CD4-positive, alpha-beta T cell (primary cell): ENCODE measurements at regions not wholly inside any gene's neighbourhood (a gene's known extent, or its start where the extent isn't known, plus 50 kb on each side); places are given as distances from the start of the nearest gene placed in this dataset.

Experiments used
- ATAC-seq: fragments of 200-7000 bp; cut with Tn5 transposase; one replicate; pipeline ENCODE4 v1.10.0; 2022; ENCODE audit warnings: mild to moderate bottlenecking; ENCODE audit not compliant: poor library complexity
- CTCF ChIA-PET: fragments of 350-600 bp; sonication (Branson Sonifier 250); formaldehyde crosslinking; loops from one replicate; lab custom pipeline; 2021; ENCODE audit warnings: antibody characterized with exemption, inconsistent platforms; lab: Charles Lee
- POLR2A ChIA-PET: fragments of 350-600 bp; sonication (Branson Sonifier 250); formaldehyde crosslinking; loops from one replicate; lab custom pipeline; 2021; ENCODE audit warnings: antibody characterized with exemption, inconsistent platforms; lab: Charles Lee
- DNase-seq, 14 experiments: peaks; one replicate each; pipeline ENCODE4 v3.0.0-alpha.2; 2013 to 2020; ENCODE audit warnings: mixed read lengths in 2 of 14
- H3K27ac ChIP-seq, 2 donors: one replicate each; pipeline versions ENCODE4 v1.5.1 to v1.7.0; 2013; ENCODE audit warnings: low read length in 2 of 2, low read depth in 1 of 2, mild to moderate bottlenecking in 1 of 2
- H3K27me3 ChIP-seq, 2 experiments: 1 replicate in 1 of 2; 2 replicates in 1 of 2; pipeline versions ENCODE4 v1.6.1 to v1.7.0; 2013; ENCODE audit warnings: low read length in 2 of 2, control low read depth in 1 of 2, mild to moderate bottlenecking in 1 of 2, moderate library complexity in 1 of 2; ENCODE audit not compliant: insufficient read depth in 2 of 2, control insufficient read depth in 1 of 2
- H3K36me3 ChIP-seq: one replicate; pipeline ENCODE4 v1.6.1; 2013; ENCODE audit warnings: low read length, control low read depth; ENCODE audit not compliant: insufficient read depth
- H3K4me1 ChIP-seq: one replicate; pipeline ENCODE4 v1.6.1; 2013; ENCODE audit warnings: low read length, control low read depth; ENCODE audit not compliant: insufficient read depth
- H3K4me3 ChIP-seq: one replicate; pipeline ENCODE4 v1.5.1; 2013; ENCODE audit warnings: mild to moderate bottlenecking, low read length, moderate library complexity
- H3K9me3 ChIP-seq, 2 experiments: 1 replicate in 1 of 2; 2 replicates in 1 of 2; pipeline versions ENCODE4 v1.6.1 to v1.7.0; 2013; ENCODE audit warnings: low read length in 2 of 2, mild to moderate bottlenecking in 2 of 2, control low read depth in 1 of 2, moderate library complexity in 1 of 2; ENCODE audit not compliant: control insufficient read depth in 1 of 2, insufficient read depth in 1 of 2
- H3K27ac Mint-ChIP-seq: one replicate; pipeline ENCODE4 v1.8.0; 2020; ENCODE audit warnings: mixed read lengths
- H3K27me3 Mint-ChIP-seq: one replicate; pipeline ENCODE4 v1.8.0; 2021; ENCODE audit warnings: mixed read lengths
- H3K36me3 Mint-ChIP-seq: one replicate; pipeline ENCODE4 v1.8.0; 2021; ENCODE audit warnings: low read depth, mixed read lengths
- H3K4me1 Mint-ChIP-seq: one replicate; pipeline ENCODE4 v1.8.0; 2021; ENCODE audit warnings: low read depth, mixed read lengths
- H3K4me3 Mint-ChIP-seq: one replicate; pipeline ENCODE4 v1.8.0; 2020; ENCODE audit warnings: mild to moderate bottlenecking, mixed read lengths
- H3K9me3 Mint-ChIP-seq: one replicate; pipeline ENCODE4 v1.8.0; 2020; ENCODE audit warnings: mixed read lengths
- CTCF ChIP-seq: fragments of 200-600 bp; IDR thresholded peaks from one replicate; pipeline ENCODE4 v1.8.0; 2022; ENCODE audit warnings: antibody characterized with exemption, mild to moderate bottlenecking
- intact Hi-C, 2 experiments: fragments of 100-400 bp; cut with DNase I in 1 of 2; cut with micrococcal nuclease in 1 of 2; formaldehyde crosslinking; loops; one replicate each; pipeline versions ENCODE4 v1.15.1 to v1.9.0; 2023 to 2025; cut with DNase I, micrococcal nuclease

- CTCF ChIA-PET: interaction anchor here (0.8 kb wide), 1 partner anchor 17 kb away, joined by 3 read pairs; no protein-coding TSS in a partner anchor
- ATAC-seq: no peak
- H3K4me3 Mint-ChIP-seq: no peak overlapping the region
Measured at GRCh38 chr13:111049791-111050538, 65.1 kb upstream of the ARHGEF7 start.

GRCh38 chr13:111048387-111048786 is 66.7 kb upstream of the ARHGEF7 start:
- DNase-seq: no peak
- Mint-ChIP-seq H3K4me3 (no peak overlapping the region), H3K4me1 (no peaks in the 10 kb centered on the region), H3K27me3 (peaks cover 6% of the 10 kb centered on the region), H3K27ac (no peak overlapping the region), H3K36me3 (no peaks in the 10 kb centered on the region), H3K9me3 (no peaks in the 10 kb centered on the region)
- ChIA-PET POLR2A (no interaction called here), CTCF (interaction anchor here (1.2 kb wide), 1 partner anchor 133 kb away, joined by 3 read pairs; the partner anchor contains the start of gene ANKRD10)
- intact Hi-C loops: no loop called here
- Histone ChIP-seq H3K27ac (no peak overlapping the region), H3K27me3 (no peaks in the 10 kb centered on the region), H3K4me3 (no peak overlapping the region), H3K4me1 (no peaks in the 10 kb centered on the region), H3K9me3 (no peaks in the 10 kb centered on the region), H3K36me3 (no peaks in the 10 kb centered on the region)
- ATAC-seq: no peak
- no peak for TF ChIP-seq CTCF

More at GRCh38 chr13:111049791-111050538, 65.1 kb upstream of the ARHGEF7 start:
- Mint-ChIP-seq H3K4me1 (no peaks in the 10 kb centered on the region), H3K27ac (no peak overlapping the region), H3K9me3 (no peaks in the 10 kb centered on the region), H3K27me3 (peaks cover 12% of the 10 kb centered on the region), H3K36me3 (no peaks in the 10 kb centered on the region)
- Histone ChIP-seq H3K4me1 (no peaks in the 10 kb centered on the region), H3K9me3 (no peaks in the 10 kb centered on the region), H3K27ac (no peak overlapping the region), H3K36me3 (no peaks in the 10 kb centered on the region), H3K4me3 (no peak overlapping the region), H3K27me3 (no peaks in the 10 kb centered on the region)
- intact Hi-C loops: loop anchor here in 1 of 2 experiments (10.0 kb wide), 1 partner anchor 455 kb away; no protein-coding TSS in a partner anchor
- no peak for DNase-seq
- no peak for TF ChIP-seq CTCF
- POLR2A ChIA-PET: no interaction called here

- H3K27me3 Mint-ChIP-seq: peaks cover 7% of the 10 kb centered on the region
- TF ChIP-seq CTCF: peak; percentile 2
- Histone ChIP-seq H3K4me1 (no peaks in the 10 kb centered on the region), H3K27ac (no peak overlapping the region), H3K27me3 (no peaks in the 10 kb centered on the region), H3K4me3 (no peak overlapping the region), H3K9me3 (no peaks in the 10 kb centered on the region), H3K36me3 (no peaks in the 10 kb centered on the region)
- ChIA-PET POLR2A (no interaction called here), CTCF (no interaction called here)
- no peaks in the 10 kb centered on the region for H3K4me1 Mint-ChIP-seq
- DNase-seq (no peak), ATAC-seq (no peak)
- no peak overlapping the region for H3K27ac Mint-ChIP-seq
- intact Hi-C loops: no loop called here
- H3K9me3 Mint-ChIP-seq: no peaks in the 10 kb centered on the region
- H3K36me3 Mint-ChIP-seq: no peaks in the 10 kb centered on the region
- H3K4me3 Mint-ChIP-seq: no peak overlapping the region
Measured at GRCh38 chr13:111047326-111047725, 67.8 kb upstream of the ARHGEF7 start.
